Esophagus squamous epithelium (tissue), 4 donors: ENCODE measurements at regions not wholly inside any gene's neighbourhood (a gene's known extent, or its start where the extent isn't known, plus 50 kb on each side); places are given as distances from the start of the nearest gene placed in this dataset.

Source experiments
- POLR2A ChIP-seq, 4 donors: fragments of 450-650 bp; IDR thresholded peaks; one replicate each; pipeline ENCODE4 v1.6.1; 2017; ENCODE audit warnings: antibody characterized with exemption in 4 of 4, mild to moderate bottlenecking in 4 of 4, moderate library complexity in 3 of 4
- TF ChIP-seq, protein P1 (sequence below), 6 experiments: fragments of 450-650 bp in 4 of 6; fragments of 200-600 bp in 2 of 6; sonication (generic) in 2 of 6; IDR thresholded peaks; one replicate each; pipeline ENCODE4 v1.5.1; 2016 to 2019; ENCODE audit warnings: antibody characterized with exemption in 6 of 6, mild to moderate bottlenecking in 4 of 6, moderate library complexity in 4 of 6

DNA sequence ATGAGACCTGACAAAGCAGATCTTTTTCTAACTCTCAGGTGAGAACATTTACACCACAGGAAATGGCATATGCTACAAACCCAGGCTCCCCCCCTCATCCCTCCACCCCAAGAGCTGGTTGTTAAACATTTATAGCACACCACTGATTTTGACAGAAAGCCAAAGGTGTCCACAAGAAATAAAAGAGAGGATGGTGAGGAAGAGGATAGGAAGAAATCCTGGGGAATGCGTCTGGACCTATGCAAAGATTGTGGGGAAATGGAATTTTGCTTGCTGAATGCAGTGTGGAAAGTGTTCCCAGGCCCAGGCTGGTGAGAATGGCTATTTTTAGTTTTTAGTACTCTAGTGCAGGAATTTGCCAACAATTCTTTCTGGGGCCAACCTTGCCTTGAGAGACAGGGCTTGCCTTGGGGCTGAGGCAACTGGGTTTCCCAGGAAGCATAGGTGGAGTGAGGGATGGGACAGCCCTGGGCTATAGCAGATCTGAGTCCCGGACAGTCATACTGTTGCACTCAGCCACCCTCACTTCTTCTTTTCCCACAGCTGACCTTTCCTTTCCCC is 163.9 kb downstream of the ADAMTS15 start:
- TF ChIP-seq, protein P1, sequence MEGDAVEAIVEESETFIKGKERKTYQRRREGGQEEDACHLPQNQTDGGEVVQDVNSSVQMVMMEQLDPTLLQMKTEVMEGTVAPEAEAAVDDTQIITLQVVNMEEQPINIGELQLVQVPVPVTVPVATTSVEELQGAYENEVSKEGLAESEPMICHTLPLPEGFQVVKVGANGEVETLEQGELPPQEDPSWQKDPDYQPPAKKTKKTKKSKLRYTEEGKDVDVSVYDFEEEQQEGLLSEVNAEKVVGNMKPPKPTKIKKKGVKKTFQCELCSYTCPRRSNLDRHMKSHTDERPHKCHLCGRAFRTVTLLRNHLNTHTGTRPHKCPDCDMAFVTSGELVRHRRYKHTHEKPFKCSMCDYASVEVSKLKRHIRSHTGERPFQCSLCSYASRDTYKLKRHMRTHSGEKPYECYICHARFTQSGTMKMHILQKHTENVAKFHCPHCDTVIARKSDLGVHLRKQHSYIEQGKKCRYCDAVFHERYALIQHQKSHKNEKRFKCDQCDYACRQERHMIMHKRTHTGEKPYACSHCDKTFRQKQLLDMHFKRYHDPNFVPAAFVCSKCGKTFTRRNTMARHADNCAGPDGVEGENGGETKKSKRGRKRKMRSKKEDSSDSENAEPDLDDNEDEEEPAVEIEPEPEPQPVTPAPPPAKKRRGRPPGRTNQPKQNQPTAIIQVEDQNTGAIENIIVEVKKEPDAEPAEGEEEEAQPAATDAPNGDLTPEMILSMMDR (IDR thresholded peaks at IDR 0.05): no peak
- TF ChIP-seq POLR2A (IDR thresholded peaks at IDR 0.05): no peak
